NCI-H146 (cell line): ENCODE measurements at regions not wholly inside any gene's neighbourhood (a gene's known extent, or its start where the extent isn't known, plus 50 kb on each side); places are given as distances from the start of the nearest gene placed in this dataset.
"Not testable (repeated sequence)": the region's sequence is repeated elsewhere in the genome, so short reads cannot be mapped to it uniquely, and the experiment has no call there.

Source experiments
- DNase-seq: peaks from one replicate; lab custom pipeline; 2025; lab: John Stamatoyannopoulos, UW

- DNase-seq, result no peak
These were observed 58.1 kb downstream of the NPAP1 start for GRCh38 chr15:24733659-24734058.

DNA sequence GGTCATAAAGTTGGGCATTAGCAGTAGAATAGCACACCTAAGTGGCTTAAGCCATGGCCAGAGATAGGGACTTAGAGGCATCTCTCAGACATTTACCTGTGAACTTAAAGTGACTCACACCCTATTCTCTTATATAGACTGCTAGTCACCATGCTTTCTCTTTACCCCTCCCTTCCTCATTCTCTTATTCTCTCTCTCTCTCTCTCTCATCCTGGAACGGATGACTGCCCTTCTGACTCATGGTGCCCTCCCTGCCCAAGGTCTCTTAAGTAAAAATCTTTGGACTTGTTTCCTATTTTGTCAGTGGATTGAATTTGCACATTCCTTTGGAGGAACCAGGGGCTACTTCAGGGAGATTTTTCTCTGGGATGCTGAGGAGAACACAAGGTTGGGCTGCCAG, 58.8 kb downstream of the NPAP1 start:
- DNase-seq, result no peak

GRCh38 chr15:24745290-24745689, 69.7 kb downstream of the NPAP1 start:
- DNase-seq, result no peak

DNA sequence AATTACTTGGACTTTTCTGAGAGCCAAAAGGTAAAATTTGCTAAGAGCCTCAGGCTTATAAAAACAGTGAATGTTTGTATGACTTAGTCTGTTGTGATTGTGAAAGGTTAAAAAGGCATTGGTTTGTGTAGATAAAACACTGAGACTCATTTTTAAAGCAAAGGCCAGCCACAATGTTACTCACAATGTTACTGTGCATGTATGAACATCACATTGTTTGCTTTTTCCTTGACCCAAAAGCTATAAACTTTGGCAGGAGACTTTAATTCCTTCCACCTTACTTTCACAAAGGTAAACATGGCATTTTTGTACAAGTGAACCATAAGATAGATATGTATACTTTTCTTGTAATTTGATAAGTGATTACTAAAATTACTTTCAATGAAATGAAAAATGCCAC, 70.5 kb downstream of the NPAP1 start:
- DNase-seq, result no peak

- DNase-seq, result no peak
These were observed 71.8 kb downstream of the NPAP1 start for GRCh38 chr15:24747376-24747775.

DNA sequence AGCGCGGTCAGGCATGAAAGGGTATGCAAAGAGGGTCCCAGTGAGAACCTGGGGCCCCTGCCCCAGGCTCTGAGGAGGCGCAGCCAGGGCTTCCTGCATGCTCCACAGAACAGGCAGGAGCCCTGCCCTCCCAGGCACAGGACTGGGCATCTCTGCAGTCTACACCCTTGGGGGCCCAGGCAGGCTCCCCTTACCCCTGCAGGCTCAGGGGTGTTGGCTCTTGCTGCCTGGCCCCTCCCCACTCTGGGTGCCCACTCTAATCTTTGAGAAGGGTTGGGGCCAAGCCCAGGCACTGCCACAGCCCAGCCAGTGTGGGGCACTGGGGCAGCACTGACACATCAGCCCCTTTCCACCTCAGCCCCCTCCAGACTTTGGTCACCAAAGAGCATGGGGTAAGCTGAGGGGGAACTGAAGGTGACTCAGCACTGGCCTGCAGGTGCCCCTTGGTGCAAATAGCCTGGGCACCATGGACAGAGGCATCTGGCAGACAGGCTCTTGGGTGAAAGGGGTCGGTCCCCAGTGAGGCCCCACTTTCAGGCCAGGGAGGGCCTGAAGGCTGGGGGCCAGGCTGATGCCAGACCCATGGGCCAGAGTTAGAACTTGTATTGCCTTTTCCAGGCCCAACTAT, 73.4 kb downstream of the NPAP1 start:
- DNase-seq, result no peak

DNA sequence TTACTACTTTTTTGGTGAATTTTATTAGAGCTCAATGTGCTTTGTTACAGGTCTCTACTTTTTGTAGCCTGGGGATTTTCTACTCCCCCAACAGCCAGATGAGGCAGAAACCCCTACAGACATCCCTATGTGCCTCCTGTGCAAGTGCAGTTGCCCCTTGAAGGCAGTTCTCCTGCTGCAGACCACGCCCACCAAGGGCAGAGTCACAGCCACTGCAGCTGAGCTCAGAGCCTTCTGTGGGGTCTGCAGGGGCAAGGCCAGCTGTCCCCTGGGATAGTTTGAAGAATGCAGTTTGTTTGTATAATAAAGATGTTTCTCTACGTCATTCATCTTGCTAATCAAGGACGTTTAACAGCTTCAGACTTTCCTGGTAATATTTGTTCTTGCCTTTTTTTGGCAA, 76.8 kb downstream of the NPAP1 start:
- DNase-seq, result no peak

DNA sequence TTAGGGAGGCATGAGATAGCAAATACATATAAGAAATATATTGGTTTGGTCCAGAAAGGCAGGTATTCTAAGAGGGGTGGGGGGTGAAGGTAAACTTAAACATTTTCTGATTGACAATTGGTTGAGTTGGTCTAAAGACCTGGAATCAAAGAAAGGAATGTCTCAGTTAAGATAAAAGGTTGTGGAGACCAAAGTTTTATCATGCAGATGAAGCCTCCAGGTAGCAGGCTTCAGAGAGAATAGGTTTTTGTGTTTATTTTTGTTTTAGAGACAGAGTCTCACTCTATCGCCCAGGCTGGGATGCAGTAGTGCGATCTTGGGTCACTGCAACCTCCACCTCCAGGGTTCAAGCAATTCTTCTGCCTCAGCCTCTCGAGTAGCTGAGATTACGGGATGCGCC, 80.5 kb downstream of the NPAP1 start:
- DNase-seq, result no peak

DNA sequence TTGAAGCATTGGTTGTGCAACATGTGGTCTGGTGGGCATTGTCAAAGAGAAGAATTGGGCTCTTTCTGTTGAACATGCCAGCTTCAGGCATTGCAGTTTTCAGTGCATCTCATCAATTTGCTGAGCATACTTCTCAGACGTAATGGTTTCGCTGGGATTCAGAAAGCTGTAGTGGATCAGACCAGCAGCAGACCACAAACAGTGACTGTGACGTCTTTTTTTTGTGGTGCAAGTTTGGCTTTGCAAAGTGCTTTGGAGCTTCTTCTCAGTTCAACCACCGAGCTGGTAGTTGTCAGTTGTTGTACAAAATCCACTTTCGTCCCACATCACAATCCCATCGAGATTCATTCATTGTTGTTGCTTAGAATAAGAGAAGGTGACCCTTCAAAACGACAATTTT, 84.5 kb downstream of the NPAP1 start:
- DNase-seq, result no peak

- DNase-seq, result no peak
These were observed 86.2 kb downstream of the NPAP1 start for GRCh38 chr15:24761704-24762302.

DNA sequence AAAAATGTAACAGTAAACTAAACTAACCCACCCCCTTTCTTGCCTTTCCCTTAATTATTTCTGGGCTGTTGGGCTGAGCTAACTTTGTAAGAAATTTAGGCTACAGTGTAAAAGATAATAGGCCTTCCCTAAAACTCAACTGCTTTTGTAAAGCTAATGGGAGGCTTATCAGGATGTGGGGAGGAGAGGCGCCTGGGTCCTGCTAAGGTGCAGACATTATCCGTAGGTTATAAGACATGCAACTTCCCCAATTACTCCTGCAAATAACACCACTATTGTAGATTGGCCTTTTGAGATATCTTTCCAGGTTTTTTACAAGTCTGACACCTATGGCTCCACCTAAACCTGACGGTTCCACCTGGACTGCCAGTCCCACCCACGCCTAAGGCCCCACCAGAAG, 88.3 kb downstream of the NPAP1 start:
- no peak for DNase-seq

DNA sequence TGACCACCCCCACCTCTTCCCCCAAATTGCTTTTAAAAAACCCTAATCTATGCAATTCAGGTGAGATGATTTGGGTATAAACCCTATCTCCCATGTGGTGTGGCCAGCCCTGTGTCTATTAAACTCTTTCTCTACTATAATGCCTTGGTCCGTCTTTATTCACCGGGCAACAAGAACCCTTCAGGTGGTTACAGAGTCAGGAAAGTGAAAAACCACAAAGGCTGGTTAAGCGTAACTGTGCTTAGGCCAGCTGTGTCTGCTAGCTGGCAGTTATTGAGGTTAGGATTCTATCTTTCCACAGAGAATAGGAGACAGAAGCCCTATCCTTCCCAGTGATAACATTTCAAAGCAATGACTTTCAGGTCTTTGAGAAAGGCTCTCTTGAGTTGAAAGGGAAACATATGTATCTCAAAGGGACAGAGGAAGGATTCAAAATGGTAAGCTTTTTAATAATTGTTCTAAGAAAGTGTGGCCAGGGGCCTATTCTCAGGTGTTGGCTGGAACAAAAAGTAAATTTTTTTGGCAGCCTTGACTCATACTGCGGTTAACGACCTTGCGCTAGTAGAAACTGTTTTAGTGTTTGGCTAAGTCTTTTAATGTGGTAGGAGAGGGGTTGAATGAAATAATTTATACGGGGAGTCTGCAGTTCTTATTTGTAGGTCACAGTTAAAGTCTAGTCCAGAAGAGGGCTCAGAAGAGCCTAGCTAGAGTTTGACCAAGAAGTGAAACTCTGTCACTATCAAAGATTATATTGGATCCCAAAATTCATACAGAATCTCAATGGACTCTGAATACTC, 89.0 kb downstream of the NPAP1 start:
- DNase-seq, result no peak

- DNase-seq, result no peak
These were observed 91.0 kb downstream of the NPAP1 start for GRCh38 chr15:24766511-24767133.

GRCh38 chr15:24772266-24772665, 96.7 kb downstream of the NPAP1 start:
- no peak for DNase-seq

- peak; percentile 29 for DNase-seq
These were observed 97.3 kb downstream of the NPAP1 start for GRCh38 chr15:24772686-24773373.

DNA sequence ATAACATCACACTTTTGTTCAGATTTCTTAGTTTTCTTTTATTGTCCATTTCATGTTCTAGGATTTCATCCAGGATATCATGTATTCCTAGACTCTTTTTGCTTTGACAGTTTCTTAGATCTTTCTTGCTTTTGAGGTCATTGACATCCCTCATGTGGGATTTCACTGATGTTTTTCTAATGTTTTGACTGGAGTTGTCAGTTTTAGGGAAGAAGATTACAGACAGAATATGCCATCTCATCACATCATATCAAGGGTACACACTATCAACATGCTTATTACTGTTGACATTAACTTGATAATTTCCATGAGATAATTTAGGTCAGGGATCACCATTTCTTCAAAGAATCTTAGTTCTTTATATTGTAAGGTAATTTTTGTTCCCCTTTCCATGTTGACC, 101.7 kb downstream of the NPAP1 start:
- DNase-seq, result no peak

- DNase-seq, result no peak
These were observed 108.9 kb downstream of the NPAP1 start for GRCh38 chr15:24784506-24784905.

DNA sequence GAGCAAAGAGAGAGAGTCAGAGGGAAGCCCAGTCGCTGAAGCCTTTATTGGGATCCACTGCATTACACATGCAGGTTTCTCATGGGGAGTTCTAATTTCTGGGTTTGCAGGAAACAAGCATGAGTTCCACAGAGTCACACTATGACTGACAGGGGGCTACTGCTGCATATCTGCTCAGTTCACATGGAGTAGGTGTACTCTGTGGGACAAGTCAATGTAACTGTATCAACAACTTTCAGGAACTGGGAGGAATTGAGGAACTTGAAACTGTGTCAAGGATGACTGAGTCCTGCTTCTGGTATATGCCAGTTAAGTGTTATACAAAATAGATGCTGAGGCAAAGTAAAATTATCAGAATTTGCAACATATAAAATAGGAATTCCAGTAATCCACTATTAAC, 110.8 kb downstream of the NPAP1 start:
- DNase-seq, result no peak

- DNase-seq, result not testable (repeated sequence)
These were observed 127.0 kb downstream of the NPAP1 start for GRCh38 chr15:24802624-24803023.

DNA sequence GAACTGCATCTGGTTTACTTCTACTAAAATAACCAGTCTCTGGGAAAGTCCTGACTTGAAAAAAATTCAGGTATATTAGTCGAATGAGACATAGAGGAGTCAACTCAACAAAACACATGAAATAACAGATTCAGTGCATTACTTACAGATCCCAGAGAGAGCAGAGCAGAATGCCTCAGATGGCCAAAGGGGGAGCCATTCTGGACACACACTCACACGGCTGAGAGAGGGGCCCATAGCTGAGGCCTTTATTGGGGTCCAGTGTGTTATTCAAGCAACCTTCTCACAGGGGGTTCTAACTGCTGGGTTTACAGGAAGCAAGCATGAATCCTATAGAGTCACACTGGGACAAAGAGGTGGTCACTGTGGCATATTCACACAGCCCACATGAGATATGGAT, 135.1 kb upstream of the SNRPN start:
- no peak for DNase-seq

DNA sequence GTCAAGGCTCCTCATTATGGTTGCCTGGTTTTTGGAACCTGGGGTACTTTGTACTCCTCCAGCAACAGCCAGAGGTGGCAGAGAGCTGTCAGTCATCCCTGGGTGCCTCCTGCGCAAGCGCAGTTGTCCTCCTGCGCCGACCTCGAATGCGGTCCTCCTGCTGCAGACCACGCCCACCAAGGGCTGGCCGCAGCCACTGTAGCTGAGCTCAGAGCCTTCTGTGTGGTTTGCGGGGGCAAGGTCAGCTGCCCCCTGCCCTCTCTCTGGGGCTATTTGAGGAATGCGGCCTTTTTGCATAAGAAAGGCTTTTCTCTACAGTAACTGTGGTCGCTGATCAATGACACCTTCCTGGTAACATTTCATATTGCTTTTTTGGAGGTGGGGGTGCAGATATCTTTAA, 131.3 kb upstream of the SNRPN start:
- no peak for DNase-seq

DNA sequence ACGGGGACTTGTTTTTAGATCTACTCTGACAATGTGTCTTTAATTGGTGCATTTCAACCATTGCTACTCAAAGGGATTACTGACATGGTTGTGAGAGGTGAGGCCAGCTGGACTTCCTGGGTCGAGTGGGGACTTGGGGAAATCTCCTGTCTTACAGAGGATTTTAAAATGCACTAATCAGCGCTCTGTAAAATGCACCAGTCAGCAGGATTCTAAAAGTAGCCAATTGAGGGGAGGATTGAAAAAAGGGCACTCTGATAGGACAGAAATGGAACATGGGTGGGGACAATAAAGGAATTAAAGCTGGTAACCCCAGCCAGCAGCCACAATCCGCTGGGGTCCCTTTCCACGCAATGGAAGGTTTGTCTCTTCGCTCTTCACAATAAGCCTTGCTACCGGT, 122.5 kb upstream of the SNRPN start:
- no peak for DNase-seq
